Non-pigmented ciliary epithelial cell (primary cell): ENCODE measurements at regions not wholly inside any gene's neighbourhood (a gene's known extent, or its start where the extent isn't known, plus 50 kb on each side); places are given as distances from the start of the nearest gene placed in this dataset.

Experiments
- DNase-seq: peaks from one replicate; pipeline ENCODE4 v3.0.0-alpha.2; 2010; ENCODE audit warnings: low read depth

DNA sequence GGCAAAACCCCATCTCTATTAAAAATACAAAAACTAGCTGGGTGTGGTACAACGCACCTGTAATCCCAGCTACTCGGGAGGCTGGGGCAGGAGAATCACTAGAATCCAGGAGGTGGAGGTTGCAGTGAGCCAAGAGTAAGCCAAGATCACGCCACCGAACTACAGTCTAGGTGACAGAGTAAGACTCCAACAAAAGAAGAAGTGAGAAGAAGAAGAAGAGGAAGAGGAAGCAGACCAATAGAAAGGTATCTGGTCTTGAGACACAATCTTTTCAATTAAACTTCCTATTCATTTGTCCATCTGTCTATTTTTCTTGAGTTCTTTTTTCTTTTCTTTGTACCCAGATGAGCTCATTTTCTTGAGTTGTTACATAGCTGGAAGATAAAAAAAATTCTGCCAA is 55.7 kb upstream of the ACADM start:
- DNase-seq, result no peak

DNA sequence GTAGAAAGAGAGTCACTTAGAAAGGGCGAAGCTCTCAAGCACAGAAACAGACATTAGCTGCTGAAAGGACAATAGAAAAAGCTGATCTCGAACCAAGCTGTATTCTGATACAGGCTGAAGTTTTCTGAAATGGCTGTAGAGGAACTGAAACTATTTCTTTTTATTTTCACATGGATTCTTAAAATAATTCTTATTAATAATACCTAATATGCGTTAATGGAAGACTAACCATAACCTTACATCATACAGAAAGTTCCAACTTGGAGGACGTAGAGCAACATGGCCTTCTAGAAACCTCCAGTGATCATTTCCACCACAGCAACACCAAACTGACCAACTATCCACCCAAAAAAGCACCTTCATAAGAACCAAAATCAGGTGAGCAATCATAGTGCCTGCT is 52.8 kb upstream of the ACADM start:
- no peak for DNase-seq

DNA sequence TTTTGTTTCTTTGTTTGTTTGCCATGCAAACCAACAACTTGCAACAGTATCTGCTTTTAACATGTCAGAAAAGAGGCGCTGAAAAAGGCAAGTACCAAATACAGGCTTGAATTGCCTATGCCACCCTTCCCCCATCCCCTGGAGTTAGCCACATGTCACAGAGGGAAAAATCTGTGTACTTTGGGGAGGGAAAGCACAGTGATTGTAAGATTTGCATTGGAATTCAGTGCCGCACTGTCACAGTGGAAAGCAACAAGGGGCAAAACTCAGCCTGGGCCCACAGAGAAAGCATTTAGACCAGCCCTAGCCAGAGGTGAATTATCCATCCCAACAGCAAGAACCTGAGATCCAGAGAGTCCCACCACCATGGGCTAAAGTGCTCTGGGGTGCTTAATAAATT is 52.4 kb upstream of the ACADM start:
- no peak for DNase-seq

DNA sequence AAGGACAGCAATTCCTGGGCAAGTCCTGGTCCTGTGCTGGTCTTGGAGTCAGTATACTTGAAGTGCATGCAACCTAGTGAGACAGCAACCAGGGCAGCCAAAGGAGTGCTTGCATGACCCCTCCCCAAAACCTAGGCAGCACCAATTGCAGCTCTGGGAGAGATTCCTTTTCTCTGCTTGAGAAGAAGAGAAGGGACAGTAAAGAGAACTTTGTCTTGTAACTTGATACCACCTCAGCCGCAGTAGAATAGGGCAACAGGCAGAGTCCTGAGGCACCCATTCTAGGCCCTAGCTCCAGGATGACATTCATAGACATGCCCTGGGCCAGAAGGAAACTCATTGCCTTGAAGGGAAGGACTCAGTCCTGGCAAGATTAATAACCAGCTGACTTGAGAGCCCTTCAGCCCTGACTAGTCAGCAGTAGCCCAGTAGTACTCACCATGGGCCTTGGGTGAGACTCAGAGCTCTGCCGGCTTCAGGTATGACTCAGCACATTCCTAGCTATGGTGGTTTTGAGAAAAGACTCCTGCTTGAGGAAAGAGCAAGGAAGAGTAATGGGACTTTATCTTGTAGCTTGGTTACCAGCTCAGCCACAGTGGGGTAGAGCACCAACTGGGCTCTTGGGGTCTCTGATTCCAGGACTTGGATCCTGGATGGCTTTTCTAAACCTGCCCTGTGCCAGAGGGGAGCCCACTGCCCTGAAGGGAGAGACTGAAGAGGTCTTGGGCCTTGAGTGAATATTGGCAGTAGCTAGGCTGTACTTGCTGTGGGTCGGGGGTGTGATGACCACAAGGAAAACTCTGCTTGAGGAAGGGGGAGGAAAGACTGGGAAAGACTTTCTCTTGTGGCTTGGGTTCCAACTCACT is 51.7 kb upstream of the ACADM start:
- DNase-seq, result peak; percentile 82

DNA sequence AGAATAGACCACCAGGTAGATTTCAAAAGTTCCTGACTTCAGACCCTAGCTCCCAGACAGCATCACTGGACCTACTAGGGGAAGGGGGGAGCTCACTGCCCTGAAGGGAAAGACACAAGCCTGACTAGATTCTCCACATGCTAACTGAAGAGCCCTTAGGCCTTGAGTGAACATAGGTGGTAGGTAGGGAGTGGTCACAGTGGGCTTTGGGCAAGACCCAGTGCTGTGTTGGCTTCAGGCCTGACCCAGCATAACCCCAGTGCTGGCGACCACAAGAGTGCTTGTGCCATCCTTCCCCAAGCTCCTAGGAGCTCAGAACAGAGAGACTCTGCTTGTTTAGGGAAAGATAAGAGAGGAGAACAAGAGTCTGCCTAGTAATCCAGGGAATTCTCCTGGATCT is 51.1 kb upstream of the ACADM start:
- DNase-seq, result no peak

DNA sequence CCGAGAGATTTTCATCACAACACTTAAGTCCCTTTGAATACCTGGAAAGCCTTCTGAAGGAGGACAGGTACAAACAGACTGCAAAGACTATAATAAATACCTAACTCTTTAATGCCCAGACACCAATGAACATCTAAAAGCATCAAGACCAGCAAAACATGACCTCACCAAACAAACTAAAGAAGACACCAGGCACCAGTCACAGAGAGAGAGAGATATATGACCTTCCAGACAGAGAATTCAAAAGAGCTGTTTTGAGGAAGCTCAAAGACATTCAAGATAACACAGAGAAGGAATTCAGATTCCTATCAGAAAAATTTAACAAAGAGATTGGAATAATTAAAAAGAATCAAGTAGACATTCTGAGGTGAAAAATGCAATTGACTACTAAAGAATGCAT is 50.6 kb upstream of the ACADM start:
- DNase-seq, result no peak
